PC-3 (cell line): ENCODE measurements at regions not wholly inside any gene's neighbourhood (a gene's known extent, or its start where the extent isn't known, plus 50 kb on each side); places are given as distances from the start of the nearest gene placed in this dataset.

Experiments used
- ATAC-seq: fragments of 200-7000 bp; cut with Tn5 transposase; 2 replicates; pipeline ENCODE4 v1.9.1; 2020; ENCODE audit warnings: mild to moderate bottlenecking, moderate library complexity
- BruUV-seq: library from RNA; stranded (reverse); fragments of 400-500 nt; replicated peaks from 2 replicates; lab custom pipeline; 2021; lab: Mats Ljungman, UMichigan
- CTCF ChIA-PET: fragments of 300-600 bp; sonication (Branson Sonifier 250); formaldehyde crosslinking; loops from one replicate; lab custom pipeline; 2022; ENCODE audit warnings: antibody characterized with exemption; lab: Charles Lee
- POLR2A ChIA-PET: fragments of 300-600 bp; sonication (Branson Sonifier 250); formaldehyde crosslinking; loops from one replicate; lab custom pipeline; 2022; ENCODE audit warnings: antibody characterized with exemption; ENCODE audit not compliant: unreplicated experiment; lab: Charles Lee
- DNase-seq: peaks from one replicate; pipeline ENCODE4 v3.0.0-alpha.2; 2015
- H2AFZ ChIP-seq: fragments of 300-600 bp; sonication (generic); 2 replicates; pipeline ENCODE4 v1.6.0; 2016; ENCODE audit warnings: antibody characterized with exemption, low read length
- H3F3A ChIP-seq: fragments of 300-600 bp; sonication (generic); one replicate; pipeline ENCODE4 v1.6.0; 2017; ENCODE audit warnings: antibody characterized with exemption, low read length, control low read depth, mild to moderate bottlenecking; ENCODE audit not compliant: unreplicated experiment
- H3K27ac ChIP-seq: fragments of 300-600 bp; sonication (generic); 2 replicates; pipeline ENCODE4 v1.5.1; 2016; ENCODE audit warnings: mild to moderate bottlenecking, low read length
- H3K27me3 ChIP-seq: fragments of 300-600 bp; sonication (generic); 2 replicates; pipeline ENCODE4 v1.6.1; 2016; ENCODE audit warnings: low read length, mixed read lengths
- H3K36me3 ChIP-seq: fragments of 300-600 bp; sonication (generic); 2 replicates; pipeline ENCODE4 v1.6.1; 2016; ENCODE audit warnings: low read depth, mixed run types, low read length, mixed read lengths
- H3K4me1 ChIP-seq: fragments of 300-600 bp; sonication (generic); 2 replicates; pipeline ENCODE4 v1.5.1; 2016; ENCODE audit warnings: low read length; ENCODE audit not compliant: insufficient read depth
- H3K4me2 ChIP-seq: fragments of 300-600 bp; sonication (generic); 2 replicates; pipeline ENCODE4 v1.6.0; 2016; ENCODE audit warnings: low read length
- H3K4me3 ChIP-seq: fragments of 300-600 bp; sonication (generic); 2 replicates; pipeline ENCODE4 v1.5.1; 2016; ENCODE audit warnings: mild to moderate bottlenecking, low read length, mixed read lengths
- H3K79me2 ChIP-seq: fragments of 300-600 bp; sonication (generic); 2 replicates; pipeline ENCODE4 v1.6.1; 2017; ENCODE audit warnings: low read length, mixed read lengths
- H3K9ac ChIP-seq: fragments of 300-600 bp; sonication (generic); 2 replicates; pipeline ENCODE4 v1.6.0; 2016; ENCODE audit warnings: mild to moderate bottlenecking, low read length
- H3K9me2 ChIP-seq: fragments of 300-600 bp; sonication (generic); replicated peaks from 2 replicates; pipeline ENCODE4 v1.6.1; 2016; ENCODE audit warnings: mixed run types, low read length, mixed read lengths
- H3K9me3 ChIP-seq: fragments of 300-600 bp; sonication (generic); 2 replicates; pipeline ENCODE4 v1.6.1; 2016; ENCODE audit warnings: low read length, mixed read lengths
- H4K20me1 ChIP-seq: fragments of 300-600 bp; sonication (generic); 2 replicates; pipeline ENCODE4 v1.6.1; 2016; ENCODE audit warnings: low read length, mixed read lengths
- EZH2 ChIP-seq: fragments of 300-600 bp; sonication (generic); IDR thresholded peaks from one replicate; pipeline ENCODE4 v1.6.1; 2017; ENCODE audit warnings: antibody characterized with exemption, mild to moderate bottlenecking, low read length; ENCODE audit not compliant: unreplicated experiment
- EZH2phosphoT487 ChIP-seq: fragments of 300-600 bp; sonication (generic); IDR thresholded peaks from 2 replicates; pipeline ENCODE4 v1.6.1; 2018; ENCODE audit warnings: mild to moderate bottlenecking, antibody characterized with exemption, low read length, borderline replicate concordance
- intact Hi-C: fragments of 100-400 bp; cut with micrococcal nuclease; formaldehyde crosslinking; loops from 2 replicates; pipeline ENCODE4 v1.9.0; 2023
- TF ChIP-seq, protein P1 (sequence below): fragments of 300-600 bp; sonication (generic); conservative IDR thresholded peaks from 2 replicates; pipeline ENCODE4 v1.5.1; 2017; ENCODE audit warnings: antibody characterized with exemption, low read depth, mild to moderate bottlenecking, low read length

DNA sequence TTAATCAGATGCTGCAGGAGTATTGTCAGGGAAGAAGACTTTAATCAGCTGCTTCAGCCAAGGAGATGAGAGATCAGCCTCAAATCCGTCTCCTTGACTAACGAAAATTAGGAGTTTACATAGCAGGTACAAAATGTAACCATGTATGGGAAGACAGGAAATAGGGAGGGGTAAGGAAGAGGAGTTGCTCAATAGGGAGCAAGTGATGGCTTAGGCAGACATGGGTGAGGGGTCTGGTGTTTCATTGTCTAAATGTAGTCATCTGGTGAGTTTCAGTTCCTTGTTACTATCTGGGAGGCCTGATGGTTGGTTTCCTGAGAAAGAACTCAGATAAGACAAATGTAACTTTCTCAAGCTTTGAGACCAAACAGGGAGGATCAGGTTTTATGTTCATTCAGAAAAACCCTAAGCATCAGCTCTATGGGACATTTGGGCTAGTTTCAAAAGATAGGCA is 217.3 kb upstream of the SULF2 start:
- peaks cover 8% of the 10 kb centered on the region; the same call in 1 of the 2 replicates for H3K4me1 ChIP-seq
- no peaks in the 10 kb centered on the region for H3K9me2 ChIP-seq
- TF ChIP-seq, protein P1, sequence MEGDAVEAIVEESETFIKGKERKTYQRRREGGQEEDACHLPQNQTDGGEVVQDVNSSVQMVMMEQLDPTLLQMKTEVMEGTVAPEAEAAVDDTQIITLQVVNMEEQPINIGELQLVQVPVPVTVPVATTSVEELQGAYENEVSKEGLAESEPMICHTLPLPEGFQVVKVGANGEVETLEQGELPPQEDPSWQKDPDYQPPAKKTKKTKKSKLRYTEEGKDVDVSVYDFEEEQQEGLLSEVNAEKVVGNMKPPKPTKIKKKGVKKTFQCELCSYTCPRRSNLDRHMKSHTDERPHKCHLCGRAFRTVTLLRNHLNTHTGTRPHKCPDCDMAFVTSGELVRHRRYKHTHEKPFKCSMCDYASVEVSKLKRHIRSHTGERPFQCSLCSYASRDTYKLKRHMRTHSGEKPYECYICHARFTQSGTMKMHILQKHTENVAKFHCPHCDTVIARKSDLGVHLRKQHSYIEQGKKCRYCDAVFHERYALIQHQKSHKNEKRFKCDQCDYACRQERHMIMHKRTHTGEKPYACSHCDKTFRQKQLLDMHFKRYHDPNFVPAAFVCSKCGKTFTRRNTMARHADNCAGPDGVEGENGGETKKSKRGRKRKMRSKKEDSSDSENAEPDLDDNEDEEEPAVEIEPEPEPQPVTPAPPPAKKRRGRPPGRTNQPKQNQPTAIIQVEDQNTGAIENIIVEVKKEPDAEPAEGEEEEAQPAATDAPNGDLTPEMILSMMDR, result no peak
- no peak for TF ChIP-seq EZH2
- no peak for TF ChIP-seq EZH2phosphoT487
- BruUV-seq, result no TSS peak
- H3K4me3 ChIP-seq, result no peak overlapping the region
- DNase-seq, result no peak
- H3F3A ChIP-seq, result no peaks in the 10 kb centered on the region
- no peaks in the 10 kb centered on the region for H4K20me1 ChIP-seq
- no peak overlapping the region for H3K4me2 ChIP-seq
- CTCF ChIA-PET, result interaction anchor here (1.0 kb wide), 1 partner anchor 618 kb away, joined by 3 read pairs; no protein-coding TSS in a partner anchor
- no peak overlapping the region for H2AFZ ChIP-seq
- no peaks in the 10 kb centered on the region for H3K27me3 ChIP-seq
- no peak for ATAC-seq
- no peak overlapping the region for H3K9ac ChIP-seq
- no peak overlapping the region for H3K27ac ChIP-seq
- H3K9me3 ChIP-seq, result no peaks in the 10 kb centered on the region
- POLR2A ChIA-PET, result interaction anchor here (0.8 kb wide), 1 partner anchor 62 kb away, joined by 5 read pairs; no protein-coding TSS in a partner anchor
- intact Hi-C loops, result no loop called here
- no peaks in the 10 kb centered on the region for H3K36me3 ChIP-seq
- H3K79me2 ChIP-seq, result no peaks in the 10 kb centered on the region

DNA sequence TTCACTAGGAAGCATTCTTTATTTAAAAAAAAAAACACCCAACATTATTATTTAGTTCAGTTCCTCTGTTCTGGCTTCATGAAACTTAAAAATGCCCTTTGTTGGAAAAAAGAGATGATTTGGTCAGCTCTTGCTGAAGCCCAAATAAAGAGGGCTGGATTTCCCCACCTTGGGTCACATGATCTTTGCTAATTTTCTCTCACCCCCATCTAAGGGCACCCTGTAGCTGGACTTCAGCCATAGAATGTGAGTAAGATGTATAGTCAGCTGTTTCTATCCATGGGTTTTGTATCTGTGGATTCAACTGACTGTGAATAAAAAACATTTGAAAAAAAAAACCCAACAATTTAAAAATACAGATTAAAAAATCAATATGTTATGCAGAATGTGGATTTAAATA is 213.9 kb upstream of the SULF2 start:
- DNase-seq (no peak), ATAC-seq (no peak)
- no peak overlapping the region for H3K4me2 ChIP-seq
- H3K79me2 ChIP-seq, result no peaks in the 10 kb centered on the region
- intact Hi-C loops, result no loop called here
- CTCF ChIA-PET, result no interaction called here
- H3K4me3 ChIP-seq, result no peak overlapping the region
- no TSS peak for BruUV-seq
- H3K4me1 ChIP-seq, result 0 out of 2 replicates have a peak, but pooled peaks cover 3% of the 10 kb centered on the region
- no peaks in the 10 kb centered on the region for H3K9me3 ChIP-seq
- H3K9me2 ChIP-seq, result no peaks in the 10 kb centered on the region
- H3K27ac ChIP-seq, result no peak overlapping the region
- H3K9ac ChIP-seq, result no peak overlapping the region
- no peaks in the 10 kb centered on the region for H3F3A ChIP-seq
- POLR2A ChIA-PET, result no interaction called here
- no peak for TF ChIP-seq EZH2
- H2AFZ ChIP-seq, result no peak overlapping the region
- no peaks in the 10 kb centered on the region for H3K36me3 ChIP-seq
- no peaks in the 10 kb centered on the region for H3K27me3 ChIP-seq
- no peaks in the 10 kb centered on the region for H4K20me1 ChIP-seq

DNA sequence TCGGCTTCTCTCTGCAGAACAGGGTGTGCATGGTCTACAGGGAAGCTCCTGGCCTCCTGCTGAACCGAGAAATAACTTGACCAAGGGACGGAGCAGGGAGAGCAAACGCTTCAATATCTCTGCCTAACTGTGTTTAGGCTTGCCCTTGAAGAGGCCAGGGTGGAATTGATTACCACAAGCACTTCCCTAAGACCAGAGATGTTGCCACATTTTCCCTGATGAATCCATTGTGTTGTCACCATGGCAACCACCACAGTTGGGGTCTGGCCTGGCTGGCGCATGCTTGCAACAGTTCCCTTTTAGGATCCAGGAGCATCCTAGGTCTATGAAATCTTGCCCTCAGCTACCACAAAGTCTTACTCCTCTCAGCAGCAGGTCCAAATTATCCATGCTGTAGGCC is 213.5 kb upstream of the SULF2 start:
- no peaks in the 10 kb centered on the region for H3K79me2 ChIP-seq
- CTCF ChIA-PET, result no interaction called here
- H3K9me3 ChIP-seq, result no peaks in the 10 kb centered on the region
- no peaks in the 10 kb centered on the region for H3K9me2 ChIP-seq
- POLR2A ChIA-PET, result no interaction called here
- no peaks in the 10 kb centered on the region for H3K36me3 ChIP-seq
- no TSS peak for BruUV-seq
- H3K27me3 ChIP-seq, result no peaks in the 10 kb centered on the region
- H3K4me1 ChIP-seq, result 0 out of 2 replicates have a peak, but pooled peaks cover 4% of the 10 kb centered on the region
- no peak overlapping the region for H3K27ac ChIP-seq
- no peak overlapping the region for H3K4me2 ChIP-seq
- intact Hi-C loops, result no loop called here
- H2AFZ ChIP-seq, result no peak overlapping the region
- ATAC-seq (no peak), DNase-seq (no peak)
- H3F3A ChIP-seq, result no peaks in the 10 kb centered on the region
- TF ChIP-seq, protein P1, result no peak
- TF ChIP-seq EZH2phosphoT487 (no peak), EZH2 (no peak)
- no peak overlapping the region for H3K9ac ChIP-seq
- H4K20me1 ChIP-seq, result no peaks in the 10 kb centered on the region
- no peak overlapping the region for H3K4me3 ChIP-seq
